Tibial nerve (tissue), 4 donors: ENCODE measurements at regions not wholly inside any gene's neighbourhood (a gene's known extent, or its start where the extent isn't known, plus 50 kb on each side); places are given as distances from the start of the nearest gene placed in this dataset.
A peak's percentile ranks its signal among the peaks of the same experiment; 100 is the strongest.
"Not testable (repeated sequence)": the region's sequence is repeated elsewhere in the genome, so short reads cannot be mapped to it uniquely, and the experiment has no call there.

Experiments
- DNase-seq, 2 donors: peaks; one replicate each; pipeline ENCODE4 v3.0.0-alpha.2; 2019; ENCODE audit warnings: low spot score in 2 of 2
- H3K27ac ChIP-seq, 4 donors: fragments of 200-600 bp; sonication (generic) in 3 of 4; one replicate each; pipeline ENCODE4 v1.5.1; 2017 to 2019; ENCODE audit warnings: mild to moderate bottlenecking in 1 of 4
- H3K27me3 ChIP-seq, 2 donors: fragments of 200-600 bp; sonication (generic) in 1 of 2; one replicate each; pipeline versions ENCODE4 v1.5.1 to v1.6.0; 2017 to 2019
- H3K36me3 ChIP-seq, 3 donors: fragments of 200-600 bp; sonication (generic); one replicate each; pipeline ENCODE4 v1.5.1; 2018 to 2019
- H3K4me1 ChIP-seq, 4 donors: fragments of 200-600 bp; sonication (generic) in 3 of 4; one replicate each; pipeline ENCODE4 v1.5.1; 2017 to 2019
- H3K4me3 ChIP-seq, 4 donors: fragments of 200-600 bp; sonication (generic) in 3 of 4; one replicate each; pipeline ENCODE4 v1.5.1; 2017 to 2019; ENCODE audit warnings: mild to moderate bottlenecking in 1 of 4, moderate library complexity in 1 of 4
- H3K9me3 ChIP-seq, 4 donors: fragments of 200-600 bp; sonication (generic) in 3 of 4; one replicate each; pipeline ENCODE4 v1.5.1; 2017 to 2019
- CTCF ChIP-seq, 5 experiments: fragments of 200-600 bp in 3 of 5; fragments of 450-650 bp in 2 of 5; sonication (generic) in 3 of 5; IDR thresholded peaks; one replicate each; pipeline ENCODE4 v1.5.1; 2016 to 2019; ENCODE audit warnings: antibody characterized with exemption in 5 of 5, mild to moderate bottlenecking in 3 of 5, moderate library complexity in 2 of 5
- EP300 ChIP-seq, 2 donors: sonication (generic); formaldehyde crosslinking; IDR thresholded peaks; one replicate each; pipeline ENCODE4 v1.6.1; 2017; ENCODE audit warnings: antibody characterized with exemption in 2 of 2, mild to moderate bottlenecking in 1 of 2
- POLR2A ChIP-seq, 2 donors: fragments of 450-650 bp; IDR thresholded peaks; one replicate each; pipeline ENCODE4 v1.6.1; 2017; ENCODE audit warnings: antibody characterized with exemption in 2 of 2, mild to moderate bottlenecking in 2 of 2, moderate library complexity in 2 of 2
- WGBS, 2 donors: methylation state at CpG; one replicate each; pipeline ENCODE4 v1.1.5; 2018; 5-methylcytosine and 5-hydroxymethylcytosine counted together

DNA sequence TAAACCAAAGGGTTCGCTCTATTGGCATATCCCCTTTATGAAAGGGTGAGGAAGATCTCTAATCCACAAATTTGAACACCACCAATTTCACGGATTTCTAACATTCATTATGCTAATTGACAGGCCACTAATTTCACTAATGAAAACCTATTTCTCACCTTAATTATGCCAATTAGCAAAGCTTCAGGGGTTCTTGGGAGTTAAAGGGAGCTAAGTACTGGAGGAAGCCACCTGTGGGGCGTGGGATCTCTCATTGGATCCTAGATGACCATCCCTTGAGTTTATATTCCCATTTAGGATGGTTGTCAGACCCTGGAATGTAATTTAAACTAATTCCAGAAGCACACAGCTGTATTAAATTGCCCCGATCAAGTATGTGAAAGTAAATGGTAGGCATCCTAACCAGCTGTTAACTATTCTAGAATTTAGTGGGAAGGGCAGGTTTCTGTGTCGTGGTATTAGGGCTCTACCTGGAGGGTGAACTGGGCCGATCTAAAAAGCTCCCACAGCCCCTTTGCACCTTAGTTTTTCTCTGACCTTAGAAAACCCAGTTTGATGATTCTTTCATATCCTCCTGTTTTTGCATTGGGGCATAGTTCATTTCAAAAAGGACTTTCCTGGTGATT, 77.1 kb downstream of the C9orf152 start:
- Histone ChIP-seq H3K27ac (peak overlapping the region in 1 of 4 donors; percentile 10), H3K4me3 (no peak overlapping the region), H3K9me3 (no peaks in the 10 kb centered on the region), H3K36me3 (peaks cover 0 to under 1% (median 0%) of the 10 kb centered on the region in 3 donors), H3K27me3 (no peaks in the 10 kb centered on the region), H3K4me1 (peaks cover 0 to 74% (median 49%) of the 10 kb centered on the region in 4 donors)
- WGBS, 2 donors: 85 to 91% methylated on average over 6 of the region's 6 CpGs
- DNase-seq: no peak
- TF ChIP-seq EP300 (IDR thresholded peaks at IDR 0.05) (no peak), CTCF (IDR thresholded peaks at IDR 0.05) (no peak), POLR2A (IDR thresholded peaks at IDR 0.05) (no peak)

- H3K36me3 ChIP-seq: peaks cover 0 to 7% (median 0%) of the 10 kb centered on the region in 3 donors
- no peaks in the 10 kb centered on the region for H3K9me3 ChIP-seq
- peak overlapping the region in 1 of 4 donors; percentile 10 for H3K27ac ChIP-seq
- TF ChIP-seq POLR2A (IDR thresholded peaks at IDR 0.05) (no peak), CTCF (IDR thresholded peaks at IDR 0.05) (no peak), EP300 (IDR thresholded peaks at IDR 0.05) (no peak)
- peaks cover 0 to 68% (median 44%) of the 10 kb centered on the region in 4 donors for H3K4me1 ChIP-seq
- H3K27me3 ChIP-seq: no peaks in the 10 kb centered on the region
- WGBS, 2 donors: 87 to 90% methylated on average over 2 of the region's 2 CpGs
- no peak overlapping the region for H3K4me3 ChIP-seq
- no peak for DNase-seq
These were observed 76.5 kb downstream of the C9orf152 start for GRCh38 chr9:110131499-110131898.

DNA sequence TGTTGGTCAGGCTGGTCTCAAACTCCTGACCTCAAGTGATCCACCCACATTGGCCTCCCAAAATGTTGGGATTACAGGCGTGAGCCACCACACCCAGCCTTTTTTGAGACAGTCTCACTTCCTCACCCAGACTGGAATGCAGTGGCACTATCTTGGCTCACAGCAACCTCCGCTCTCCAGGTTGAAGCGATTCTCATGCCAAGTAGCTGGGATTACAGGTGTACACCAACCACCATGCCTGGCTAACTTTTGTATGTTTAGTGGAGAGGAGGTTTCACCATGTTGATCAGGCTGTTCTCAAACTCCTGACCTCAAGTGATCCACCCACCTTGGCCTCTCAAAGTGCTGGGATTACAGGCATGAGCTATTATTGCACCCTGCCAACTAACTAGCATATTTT, 75.4 kb downstream of the C9orf152 start:
- DNase-seq, H3K27ac ChIP-seq, H3K27me3 ChIP-seq, H3K9me3 ChIP-seq, H3K4me3 ChIP-seq: not testable (repeated sequence)
- Histone ChIP-seq H3K4me1 (peaks cover 0 to 58% (median 34%) of the 10 kb centered on the region in 4 donors), H3K36me3 (peaks cover 0 to 17% (median 0%) of the 10 kb centered on the region in 3 donors)
- WGBS, 2 donors: 90 to 95% methylated on average over 3 of the region's 3 CpGs

DNA sequence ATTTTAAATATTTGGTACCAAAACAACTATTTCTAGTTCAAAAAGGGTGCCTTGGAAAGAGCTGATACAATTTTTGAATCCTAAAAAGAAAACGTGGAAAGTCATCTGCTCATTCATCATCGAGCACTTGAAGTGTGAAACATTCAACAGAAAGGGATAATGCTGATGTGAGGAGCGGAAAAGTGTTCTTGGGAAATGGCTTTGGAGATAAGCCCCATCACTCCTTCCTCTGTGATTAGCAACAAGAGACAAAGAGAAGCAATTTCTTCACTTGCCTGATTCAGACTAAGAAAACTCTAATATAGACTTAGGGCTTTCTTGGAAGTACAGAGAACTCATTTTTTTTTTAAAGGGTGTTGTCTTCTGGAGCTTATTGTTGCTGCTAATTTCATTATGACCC, 74.9 kb downstream of the C9orf152 start:
- WGBS, 2 donors: 59 to 69% methylated on average over 3 of the region's 3 CpGs
- no peak for DNase-seq
- peak overlapping the region in 1 of 4 donors; percentile 49 for H3K27ac ChIP-seq
- H3K36me3 ChIP-seq: peaks cover 0 to 22% (median 0%) of the 10 kb centered on the region in 3 donors
- H3K9me3 ChIP-seq: no peaks in the 10 kb centered on the region
- H3K4me1 ChIP-seq: peaks cover 0 to 53% (median 30%) of the 10 kb centered on the region in 4 donors
- TF ChIP-seq POLR2A (IDR thresholded peaks at IDR 0.05): no peak
- TF ChIP-seq EP300 (IDR thresholded peaks at IDR 0.05): no peak
- TF ChIP-seq CTCF (IDR thresholded peaks at IDR 0.05): no peak
- no peak overlapping the region for H3K4me3 ChIP-seq
- no peaks in the 10 kb centered on the region for H3K27me3 ChIP-seq

- H3K4me3 ChIP-seq: no peak overlapping the region
- no peaks in the 10 kb centered on the region for H3K27me3 ChIP-seq
- no peaks in the 10 kb centered on the region for H3K9me3 ChIP-seq
- peaks cover 0 to 29% (median 0%) of the 10 kb centered on the region in 3 donors for H3K36me3 ChIP-seq
- H3K27ac ChIP-seq: peak overlapping the region in 2 of 4 donors; percentile 3 to 49
- H3K4me1 ChIP-seq: peaks cover 0 to 46% (median 25%) of the 10 kb centered on the region in 4 donors
- DNase-seq: no peak
- no peak for TF ChIP-seq EP300 (IDR thresholded peaks at IDR 0.05)
- no peak for TF ChIP-seq POLR2A (IDR thresholded peaks at IDR 0.05)
- WGBS, 2 donors: 65 to 70% methylated on average over 4 of the region's 4 CpGs
These were observed 74.2 kb downstream of the C9orf152 start for GRCh38 chr9:110133608-110134210.

GRCh38 chr9:110135846-110136245, 72.1 kb downstream of the C9orf152 start:
- H3K4me1 ChIP-seq: peaks cover 0 to 30% (median 19%) of the 10 kb centered on the region in 4 donors
- 89 to 90% methylated on average over 1 of the region's 1 CpG for whole genome bisulfite sequencing, 2 donors

More at GRCh38 chr9:110135846-110136245, 72.1 kb downstream of the C9orf152 start:
- DNase-seq: no peak
- Histone ChIP-seq H3K27me3 (no peaks in the 10 kb centered on the region), H3K4me3 (no peak overlapping the region), H3K27ac (no peak overlapping the region), H3K9me3 (no peaks in the 10 kb centered on the region), H3K36me3 (peaks cover 0 to 32% (median 0%) of the 10 kb centered on the region in 3 donors)
- TF ChIP-seq POLR2A (IDR thresholded peaks at IDR 0.05) (no peak), EP300 (IDR thresholded peaks at IDR 0.05) (no peak), CTCF (IDR thresholded peaks at IDR 0.05) (no peak)
